Endothelial cell (in vitro differentiated cells): ENCODE measurements at regions not wholly inside any gene's neighbourhood (a gene's known extent, or its start where the extent isn't known, plus 50 kb on each side); places are given as distances from the start of the nearest gene placed in this dataset.

ENCODE experiments used
- DNase-seq: peaks from one replicate; pipeline ENCODE4 v3.0.0; 2021; ENCODE audit warnings: low spot score
- H3K27ac Mint-ChIP-seq: one replicate; pipeline ENCODE4 v1.8.0; 2021; ENCODE audit warnings: mixed read lengths, inconsistent platforms; ENCODE audit not compliant: unreplicated experiment
- H3K27me3 Mint-ChIP-seq: one replicate; pipeline ENCODE4 v1.8.0; 2021; ENCODE audit warnings: mild to moderate bottlenecking, moderate library complexity, mixed read lengths, inconsistent platforms; ENCODE audit not compliant: unreplicated experiment
- H3K36me3 Mint-ChIP-seq: one replicate; pipeline ENCODE4 v1.8.0; 2021; ENCODE audit warnings: mild to moderate bottlenecking, low read depth, mixed read lengths, inconsistent platforms; ENCODE audit not compliant: unreplicated experiment
- H3K4me1 Mint-ChIP-seq: one replicate; pipeline ENCODE4 v1.8.0; 2021; ENCODE audit warnings: mild to moderate bottlenecking, mixed read lengths, inconsistent platforms; ENCODE audit not compliant: unreplicated experiment
- H3K4me3 Mint-ChIP-seq: one replicate; pipeline ENCODE4 v1.8.0; 2021; ENCODE audit warnings: mild to moderate bottlenecking, mixed read lengths, inconsistent platforms; ENCODE audit not compliant: unreplicated experiment
- H3K9me3 Mint-ChIP-seq: one replicate; pipeline ENCODE4 v1.8.0; 2021; ENCODE audit warnings: mixed read lengths, inconsistent platforms; ENCODE audit not compliant: unreplicated experiment
- TF ChIP-seq, protein P1 (sequence below): fragments of 200-600 bp; sonication (generic); IDR thresholded peaks from one replicate; pipeline ENCODE4 v1.5.0; 2021; ENCODE audit warnings: antibody characterized with exemption; ENCODE audit not compliant: unreplicated experiment

GRCh38 chr11:23236826-23237555, 376.7 kb upstream of the CCDC179 start:
- H3K27ac Mint-ChIP-seq: no peak overlapping the region
- DNase-seq: no peak
- no peak overlapping the region for H3K4me3 Mint-ChIP-seq
- no peaks in the 10 kb centered on the region for H3K27me3 Mint-ChIP-seq
- H3K4me1 Mint-ChIP-seq: no peaks in the 10 kb centered on the region
- no peaks in the 10 kb centered on the region for H3K36me3 Mint-ChIP-seq
- TF ChIP-seq, protein P1, sequence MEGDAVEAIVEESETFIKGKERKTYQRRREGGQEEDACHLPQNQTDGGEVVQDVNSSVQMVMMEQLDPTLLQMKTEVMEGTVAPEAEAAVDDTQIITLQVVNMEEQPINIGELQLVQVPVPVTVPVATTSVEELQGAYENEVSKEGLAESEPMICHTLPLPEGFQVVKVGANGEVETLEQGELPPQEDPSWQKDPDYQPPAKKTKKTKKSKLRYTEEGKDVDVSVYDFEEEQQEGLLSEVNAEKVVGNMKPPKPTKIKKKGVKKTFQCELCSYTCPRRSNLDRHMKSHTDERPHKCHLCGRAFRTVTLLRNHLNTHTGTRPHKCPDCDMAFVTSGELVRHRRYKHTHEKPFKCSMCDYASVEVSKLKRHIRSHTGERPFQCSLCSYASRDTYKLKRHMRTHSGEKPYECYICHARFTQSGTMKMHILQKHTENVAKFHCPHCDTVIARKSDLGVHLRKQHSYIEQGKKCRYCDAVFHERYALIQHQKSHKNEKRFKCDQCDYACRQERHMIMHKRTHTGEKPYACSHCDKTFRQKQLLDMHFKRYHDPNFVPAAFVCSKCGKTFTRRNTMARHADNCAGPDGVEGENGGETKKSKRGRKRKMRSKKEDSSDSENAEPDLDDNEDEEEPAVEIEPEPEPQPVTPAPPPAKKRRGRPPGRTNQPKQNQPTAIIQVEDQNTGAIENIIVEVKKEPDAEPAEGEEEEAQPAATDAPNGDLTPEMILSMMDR: no peak
- no peaks in the 10 kb centered on the region for H3K9me3 Mint-ChIP-seq

GRCh38 chr11:23252426-23252825, 392.2 kb upstream of the CCDC179 start:
- Mint-ChIP-seq H3K27ac (no peak overlapping the region), H3K36me3 (no peaks in the 10 kb centered on the region), H3K9me3 (no peaks in the 10 kb centered on the region), H3K4me3 (no peak overlapping the region), H3K4me1 (no peaks in the 10 kb centered on the region), H3K27me3 (no peaks in the 10 kb centered on the region)
- TF ChIP-seq, protein P1: no peak
- DNase-seq: no peak

DNA sequence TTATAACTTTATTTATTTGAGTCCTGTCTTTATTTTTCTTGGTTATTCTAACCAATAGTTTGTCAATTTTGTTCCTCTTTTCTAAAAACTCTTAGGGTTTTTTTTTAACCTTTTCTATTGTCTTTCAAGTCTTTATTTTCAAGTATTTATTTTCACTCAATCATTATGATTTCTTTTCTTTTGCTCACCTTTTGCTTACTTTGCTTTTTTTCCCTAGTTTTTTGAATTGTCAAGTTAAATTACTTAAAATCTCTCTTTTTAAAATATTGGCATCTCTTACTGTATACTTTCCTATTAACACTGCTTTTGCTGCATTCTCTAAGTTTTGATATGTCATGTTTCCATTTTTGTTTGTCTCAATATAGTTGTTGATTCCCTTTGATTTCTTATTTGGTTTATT, 396.8 kb upstream of the CCDC179 start:
- no peak overlapping the region for H3K4me3 Mint-ChIP-seq
- TF ChIP-seq, protein P1: no peak
- no peaks in the 10 kb centered on the region for H3K9me3 Mint-ChIP-seq
- H3K36me3 Mint-ChIP-seq: no peaks in the 10 kb centered on the region
- H3K27ac Mint-ChIP-seq: no peak overlapping the region
- H3K4me1 Mint-ChIP-seq: no peaks in the 10 kb centered on the region
- DNase-seq: no peak
- H3K27me3 Mint-ChIP-seq: no peaks in the 10 kb centered on the region

- Mint-ChIP-seq H3K9me3 (no peaks in the 10 kb centered on the region), H3K4me1 (no peaks in the 10 kb centered on the region), H3K36me3 (no peaks in the 10 kb centered on the region), H3K4me3 (no peak overlapping the region), H3K27ac (no peak overlapping the region), H3K27me3 (no peaks in the 10 kb centered on the region)
- no peak for DNase-seq
- TF ChIP-seq, protein P1: no peak
These were observed 397.3 kb upstream of the CCDC179 start for GRCh38 chr11:23257556-23257955.

DNA sequence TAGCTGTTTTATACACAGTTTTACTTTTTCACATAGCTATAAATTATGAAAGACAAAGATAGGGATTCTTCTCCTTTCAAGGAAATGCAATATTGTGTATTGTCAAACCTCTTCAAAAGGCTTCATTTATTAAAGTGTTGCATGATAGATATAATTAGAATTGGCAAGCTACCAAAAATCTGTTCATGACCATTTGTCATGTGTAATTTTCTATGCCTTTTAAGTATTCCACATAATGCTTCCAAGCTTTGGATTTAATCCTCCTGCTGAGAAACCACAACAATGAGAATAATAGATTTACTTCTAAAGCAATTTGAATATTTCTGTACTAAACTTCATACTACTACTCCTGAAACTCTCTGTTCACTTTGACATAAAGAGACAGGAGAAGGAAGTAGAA, 403.2 kb upstream of the CCDC179 start:
- no peak for DNase-seq
- no peaks in the 10 kb centered on the region for H3K9me3 Mint-ChIP-seq
- H3K4me1 Mint-ChIP-seq: peaks cover 2% of the 10 kb centered on the region
- H3K36me3 Mint-ChIP-seq: no peaks in the 10 kb centered on the region
- TF ChIP-seq, protein P1: no peak
- H3K27ac Mint-ChIP-seq: no peak overlapping the region
- H3K27me3 Mint-ChIP-seq: peaks cover 1% of the 10 kb centered on the region
- no peak overlapping the region for H3K4me3 Mint-ChIP-seq
